Heart left ventricle (tissue), 16 donors: ENCODE measurements at regions not wholly inside any gene's neighbourhood (a gene's known extent, or its start where the extent isn't known, plus 50 kb on each side); places are given as distances from the start of the nearest gene placed in this dataset.
A peak's percentile ranks its signal among the peaks of the same experiment; 100 is the strongest.

ENCODE experiments used
- ATAC-seq, 4 donors: fragments of 200-7000 bp; cut with Tn5 transposase; one replicate each; pipeline ENCODE4 v1.9.1; 2020 to 2022; ENCODE audit warnings: moderate library complexity in 4 of 4, mild to moderate bottlenecking in 3 of 4, moderate number of reproducible peaks in 1 of 4
- DNase-seq, 5 donors: peaks; one replicate each; pipeline ENCODE4 v3.0.0-alpha.2; 2020
- H3K27ac ChIP-seq, 12 donors: fragments of 200-600 bp; sonication (generic) in 4 of 12; one replicate each; pipeline versions ENCODE4 v1.5.0 to v1.8.0; 2016 to 2022; ENCODE audit warnings: mild to moderate bottlenecking in 2 of 12
- H3K27me3 ChIP-seq, 9 donors: fragments of 200-600 bp; sonication (generic) in 2 of 9; one replicate each; pipeline versions ENCODE4 v1.5.1 to v1.8.0; 2016 to 2022; ENCODE audit warnings: mild to moderate bottlenecking in 3 of 9
- H3K36me3 ChIP-seq, 9 donors: fragments of 200-600 bp; sonication (generic) in 2 of 9; one replicate each; pipeline versions ENCODE4 v1.5.0 to v1.8.0; 2018 to 2022; ENCODE audit warnings: mild to moderate bottlenecking in 2 of 9
- H3K4me1 ChIP-seq, 12 donors: fragments of 200-600 bp; sonication (generic) in 4 of 12; one replicate each; pipeline versions ENCODE4 v1.5.0 to v1.8.0; 2016 to 2022; ENCODE audit warnings: mild to moderate bottlenecking in 3 of 12
- H3K4me3 ChIP-seq, 12 donors: fragments of 200-600 bp; sonication (generic) in 4 of 12; one replicate each; pipeline versions ENCODE4 v1.5.0 to v1.8.0; 2017 to 2022; ENCODE audit warnings: mild to moderate bottlenecking in 9 of 12, moderate library complexity in 4 of 12
- H3K9me3 ChIP-seq, 12 donors: fragments of 200-600 bp; sonication (generic) in 4 of 12; one replicate each; pipeline versions ENCODE4 v1.5.0 to v1.8.0; 2016 to 2022; ENCODE audit warnings: mild to moderate bottlenecking in 1 of 12
- CTCF ChIP-seq, 12 donors: fragments of 200-600 bp; sonication (generic) in 4 of 12; IDR thresholded peaks; one replicate each; pipeline versions ENCODE4 v1.5.0 to v1.8.0; 2018 to 2022; ENCODE audit warnings: antibody characterized with exemption in 12 of 12, mild to moderate bottlenecking in 5 of 12
- POLR2A ChIP-seq, 2 donors: fragments of 450-650 bp; IDR thresholded peaks; one replicate each; pipeline ENCODE4 v1.6.1; 2017; ENCODE audit warnings: antibody characterized with exemption in 2 of 2, mild to moderate bottlenecking in 2 of 2, moderate library complexity in 2 of 2
- WGBS, 4 donors: extraction: QIAGEN DNeasy Blood & Tissue Kit in 2 of 4; methylation state at CpG; one replicate each; pipeline versions ENCODE4 v1.1.5 to v1.1.7; 2013 to 2018; 5-methylcytosine and 5-hydroxymethylcytosine counted together
- intact Hi-C, 10 donors: fragments of 100-400 bp; cut with DNase I; formaldehyde crosslinking; loops; one replicate each; pipeline versions ENCODE4 v1.11.1 to v1.14.2; 2022
- donor health status: ischemic (EF 13 %, LVEDD 7.1; RV severe dilation, severe dysfunction).
- donor health status: healthy with polysubstance abuse.
- donor health status: DM: no; HTN: yes; CAD: no.
- donor health status: DM: no; HTN: no; CAD: no.
- donor health status: ischemic (EF 25% LVEDD 6.9; RV normal size, moderate dysfunction).
- donor health status: ischemic (EF 25% LVEDD 5.7; RV mildly dilated, moderate dysfunction).
- donor health status: healthy.
- donor health status: DM: yes; HTN: yes; CAD: no.
- donor health status: ischemic (EF 35%, LVEDD 5.7; RV mildly dilated, moderate dysfunction).
- donor health status: nonischemic (EF 11% LVEDD 7.7; RV severe dilation, severe dysfunction).
- donor health status: DM: yes; HTN: yes; CAD: no.
- donor health status: PGD.
- donor health status: ischemic (EF 29% LVEDD 5.4; RV normal size, mild dysfunction).
- donor health status: nonischemic (EF 23%, LVEDD 6.1; RV moderate dilation, normal function).

- no peaks in the 10 kb centered on the region for H3K36me3 ChIP-seq
- no peak overlapping the region for H3K4me3 ChIP-seq
- 71 to 83% (median 74%) methylated on average over 4 of the region's 4 CpGs for WGBS, 4 donors
- H3K9me3 ChIP-seq = peaks cover 0 to 4% (median 0%) of the 10 kb centered on the region in 12 donors
- TF ChIP-seq CTCF (IDR thresholded peaks at IDR 0.05) (no peak), POLR2A (IDR thresholded peaks at IDR 0.05) (no peak)
- ATAC-seq (no peak), DNase-seq (no peak)
- H3K4me1 ChIP-seq = peaks cover 0 to 9% (median 0%) of the 10 kb centered on the region in 12 donors
- intact Hi-C loops = loop anchor here in 1 of 10 donors (5.0 kb wide), 1 partner anchor 34 kb away; no protein-coding TSS in a partner anchor
- no peaks in the 10 kb centered on the region for H3K27me3 ChIP-seq
- no peak overlapping the region for H3K27ac ChIP-seq
These were observed 329.2 kb downstream of the TNS1 start for GRCh38 chr2:217673627-217674026.

GRCh38 chr2:217672472-217672871 lies 330.3 kb downstream of the TNS1 start:
- Histone ChIP-seq H3K36me3 (no peaks in the 10 kb centered on the region), H3K27me3 (no peaks in the 10 kb centered on the region), H3K9me3 (peaks cover 0 to 4% (median 0%) of the 10 kb centered on the region in 12 donors), H3K4me3 (no peak overlapping the region), H3K4me1 (peaks cover 0 to 15% (median 0%) of the 10 kb centered on the region in 12 donors), H3K27ac (no peak overlapping the region)
- DNase-seq (no peak), ATAC-seq (no peak)
- no peak for TF ChIP-seq POLR2A (IDR thresholded peaks at IDR 0.05)
- no peak for TF ChIP-seq CTCF (IDR thresholded peaks at IDR 0.05)
- WGBS, 4 donors = 77 to 94% (median 89%) methylated on average over 3 of the region's 3 CpGs
- intact Hi-C loops = loop anchor here in 1 of 10 donors (5.0 kb wide), 1 partner anchor 35 kb away; no protein-coding TSS in a partner anchor

- no peaks in the 10 kb centered on the region for H3K36me3 ChIP-seq
- ATAC-seq (no peak), DNase-seq (no peak)
- peaks cover 0 to 4% (median 0%) of the 10 kb centered on the region in 12 donors for H3K9me3 ChIP-seq
- WGBS, 4 donors = 42 to 68% (median 53%) methylated on average over 2 of the region's 2 CpGs
- H3K27me3 ChIP-seq = no peaks in the 10 kb centered on the region
- intact Hi-C loops = loop anchor here in 1 of 10 donors (5.0 kb wide), 1 partner anchor 35 kb away; no protein-coding TSS in a partner anchor
- H3K4me3 ChIP-seq = no peak overlapping the region
- H3K27ac ChIP-seq = no peak overlapping the region
- TF ChIP-seq CTCF (IDR thresholded peaks at IDR 0.05) = no peak
- H3K4me1 ChIP-seq = peaks cover 0 to 21% (median 0%) of the 10 kb centered on the region in 12 donors
These were observed 330.9 kb downstream of the TNS1 start for GRCh38 chr2:217671871-217672270.

- TF ChIP-seq POLR2A (IDR thresholded peaks at IDR 0.05) (no peak), CTCF (IDR thresholded peaks at IDR 0.05) (no peak)
- WGBS, 4 donors = 67 to 82% (median 75%) methylated on average over 1 of the region's 1 CpG
- Histone ChIP-seq H3K4me3 (no peak overlapping the region), H3K36me3 (no peaks in the 10 kb centered on the region), H3K9me3 (peaks cover 0 to 4% (median 0%) of the 10 kb centered on the region in 12 donors), H3K27me3 (no peaks in the 10 kb centered on the region), H3K4me1 (peaks cover 0 to 26% (median 0%) of the 10 kb centered on the region in 12 donors), H3K27ac (peak overlapping the region in 1 of 12 donors; percentile 22)
- no peak for ATAC-seq
- no peak for DNase-seq
- intact Hi-C loops = loop anchor here in 1 of 10 donors (5.0 kb wide), 1 partner anchor 36 kb away; no protein-coding TSS in a partner anchor
These were observed 331.7 kb downstream of the TNS1 start for GRCh38 chr2:217671075-217671474.
